Vagina (tissue), 2 donors: ENCODE measurements at regions not wholly inside any gene's neighbourhood (a gene's known extent, or its start where the extent isn't known, plus 50 kb on each side); places are given as distances from the start of the nearest gene placed in this dataset.

Source experiments
- DNase-seq, 2 donors: peaks; one replicate each; pipeline ENCODE4 v3.0.0-alpha.2; 2017; ENCODE audit errors: extremely low spot score in 2 of 2
- H3K27ac ChIP-seq: fragments of 200-600 bp; sonication (generic); one replicate; pipeline ENCODE4 v1.5.1; 2019
- H3K27me3 ChIP-seq: fragments of 200-600 bp; sonication (generic); one replicate; pipeline ENCODE4 v1.5.1; 2019
- H3K36me3 ChIP-seq, 2 donors: fragments of 200-600 bp; sonication (generic); one replicate each; pipeline ENCODE4 v1.5.1; 2017 to 2019
- H3K4me1 ChIP-seq: fragments of 200-600 bp; sonication (generic); one replicate; pipeline ENCODE4 v1.5.1; 2019
- H3K4me3 ChIP-seq, 2 donors: fragments of 200-600 bp; sonication (generic); 1 replicate in 1 of 2; 2 replicates in 1 of 2; pipeline ENCODE4 v1.5.1; 2016 to 2019
- H3K9me3 ChIP-seq: fragments of 200-600 bp; sonication (generic); one replicate; pipeline ENCODE4 v1.5.1; 2019
- POLR2A ChIP-seq, 2 donors: fragments of 450-650 bp; IDR thresholded peaks; one replicate each; pipeline ENCODE4 v1.6.1; 2017; ENCODE audit warnings: antibody characterized with exemption in 2 of 2, mild to moderate bottlenecking in 2 of 2, moderate library complexity in 2 of 2
- POLR2AphosphoS5 ChIP-seq, 2 donors: sonication (generic); formaldehyde crosslinking; IDR thresholded peaks; one replicate each; pipeline ENCODE4 v1.9.0; 2017; ENCODE audit warnings: antibody characterized with exemption in 2 of 2, mild to moderate bottlenecking in 2 of 2, low read depth in 1 of 2; ENCODE audit not compliant: insufficient read depth in 1 of 2
- intact Hi-C: fragments of 100-400 bp; cut with DNase I; formaldehyde crosslinking; loops from one replicate; pipeline ENCODE4 v1.15.1; 2023
- TF ChIP-seq, protein P1 (sequence below), 3 experiments: fragments of 450-650 bp in 2 of 3; fragments of 200-600 bp in 1 of 3; sonication (generic) in 1 of 3; IDR thresholded peaks; one replicate each; pipeline ENCODE4 v1.5.1; 2017 to 2019; ENCODE audit warnings: antibody characterized with exemption in 3 of 3, mild to moderate bottlenecking in 2 of 3, moderate library complexity in 2 of 3

DNA sequence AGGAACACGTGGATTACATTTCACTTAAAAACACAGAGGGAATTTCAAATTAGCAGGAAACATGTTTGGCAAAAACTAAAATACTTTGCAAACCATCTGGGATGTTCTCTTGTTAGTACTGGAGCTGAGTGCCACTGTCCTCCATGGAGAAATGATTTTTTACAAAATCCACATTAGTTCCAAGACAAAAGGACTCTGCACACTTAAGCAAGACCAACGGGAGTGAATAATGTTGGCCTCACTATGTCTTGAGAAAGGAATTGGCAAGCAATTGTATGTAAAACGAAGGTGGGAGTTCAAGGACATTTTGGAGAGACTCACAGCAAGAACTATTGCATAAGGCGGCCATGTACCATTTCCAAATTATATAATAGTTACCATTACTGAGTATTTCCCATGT is 547.5 kb downstream of the EBF1 start:
- Histone ChIP-seq H3K4me1 (peaks cover 10% of the 10 kb centered on the region), H3K9me3 (no peaks in the 10 kb centered on the region), H3K36me3 (no peaks in the 10 kb centered on the region), H3K27ac (no peak overlapping the region), H3K27me3 (no peaks in the 10 kb centered on the region), H3K4me3 (no peak overlapping the region)
- no peak for TF ChIP-seq POLR2AphosphoS5 (IDR thresholded peaks at IDR 0.05; ENCODE audit: insufficient read depth in 1 of 2, low read depth in 1 of 2)
- TF ChIP-seq, protein P1, sequence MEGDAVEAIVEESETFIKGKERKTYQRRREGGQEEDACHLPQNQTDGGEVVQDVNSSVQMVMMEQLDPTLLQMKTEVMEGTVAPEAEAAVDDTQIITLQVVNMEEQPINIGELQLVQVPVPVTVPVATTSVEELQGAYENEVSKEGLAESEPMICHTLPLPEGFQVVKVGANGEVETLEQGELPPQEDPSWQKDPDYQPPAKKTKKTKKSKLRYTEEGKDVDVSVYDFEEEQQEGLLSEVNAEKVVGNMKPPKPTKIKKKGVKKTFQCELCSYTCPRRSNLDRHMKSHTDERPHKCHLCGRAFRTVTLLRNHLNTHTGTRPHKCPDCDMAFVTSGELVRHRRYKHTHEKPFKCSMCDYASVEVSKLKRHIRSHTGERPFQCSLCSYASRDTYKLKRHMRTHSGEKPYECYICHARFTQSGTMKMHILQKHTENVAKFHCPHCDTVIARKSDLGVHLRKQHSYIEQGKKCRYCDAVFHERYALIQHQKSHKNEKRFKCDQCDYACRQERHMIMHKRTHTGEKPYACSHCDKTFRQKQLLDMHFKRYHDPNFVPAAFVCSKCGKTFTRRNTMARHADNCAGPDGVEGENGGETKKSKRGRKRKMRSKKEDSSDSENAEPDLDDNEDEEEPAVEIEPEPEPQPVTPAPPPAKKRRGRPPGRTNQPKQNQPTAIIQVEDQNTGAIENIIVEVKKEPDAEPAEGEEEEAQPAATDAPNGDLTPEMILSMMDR (IDR thresholded peaks at IDR 0.05): no peak
- no peak for TF ChIP-seq POLR2A (IDR thresholded peaks at IDR 0.05)
- intact Hi-C loops: no loop called here
- DNase-seq: no peak

DNA sequence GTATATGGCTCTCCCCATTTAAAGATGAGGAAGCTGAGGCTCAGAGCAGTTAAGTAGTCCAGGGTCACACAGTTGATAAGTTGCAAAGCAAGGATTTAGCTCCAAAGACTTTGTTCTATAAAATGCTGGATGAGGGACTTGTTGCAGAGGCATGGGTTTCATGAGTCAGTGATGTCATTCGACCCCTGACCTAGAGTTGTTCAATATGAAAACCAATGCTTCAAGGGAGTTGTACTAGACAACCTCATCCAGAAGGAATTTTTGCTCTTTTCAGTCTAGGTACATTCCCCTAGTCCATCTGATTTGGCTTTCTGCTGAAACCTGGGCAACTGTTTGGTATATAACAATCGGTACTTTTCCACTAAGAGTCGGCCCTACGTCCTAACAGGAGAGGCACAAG is 550.4 kb downstream of the EBF1 start:
- intact Hi-C loops: no loop called here
- TF ChIP-seq POLR2A (IDR thresholded peaks at IDR 0.05) (no peak), POLR2AphosphoS5 (IDR thresholded peaks at IDR 0.05; ENCODE audit: insufficient read depth in 1 of 2, low read depth in 1 of 2) (no peak)
- TF ChIP-seq, protein P1 (IDR thresholded peaks at IDR 0.05): no peak
- H3K4me3 ChIP-seq: no peak overlapping the region
- H3K36me3 ChIP-seq: no peaks in the 10 kb centered on the region
- H3K4me1 ChIP-seq: peaks cover 10% of the 10 kb centered on the region
- DNase-seq: no peak
- H3K27ac ChIP-seq: no peak overlapping the region
- H3K27me3 ChIP-seq: no peaks in the 10 kb centered on the region
- H3K9me3 ChIP-seq: no peaks in the 10 kb centered on the region

DNA sequence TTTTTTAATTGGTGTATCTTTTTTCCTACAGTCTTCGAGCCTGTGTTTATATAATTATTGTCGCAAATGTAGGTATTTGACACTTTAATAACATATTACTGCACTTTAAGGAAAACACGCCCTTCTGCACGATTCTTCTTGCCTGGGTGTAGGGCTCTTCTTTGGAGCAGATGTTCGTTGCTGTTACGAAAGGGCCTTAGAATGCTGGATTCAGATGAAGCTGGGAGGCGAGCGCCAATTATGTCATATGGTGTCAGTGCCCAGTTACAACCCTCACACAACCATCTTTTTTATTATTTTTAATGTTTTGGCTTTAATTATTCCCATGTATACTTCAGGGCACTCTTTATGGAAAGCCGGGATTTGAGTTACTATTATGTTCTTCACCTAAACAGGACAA is 553.0 kb downstream of the EBF1 start:
- TF ChIP-seq POLR2A (IDR thresholded peaks at IDR 0.05) (no peak), POLR2AphosphoS5 (IDR thresholded peaks at IDR 0.05; ENCODE audit: insufficient read depth in 1 of 2, low read depth in 1 of 2) (no peak)
- TF ChIP-seq, protein P1 (IDR thresholded peaks at IDR 0.05): no peak
- Histone ChIP-seq H3K27me3 (no peaks in the 10 kb centered on the region), H3K4me3 (no peak overlapping the region), H3K9me3 (no peaks in the 10 kb centered on the region), H3K27ac (no peak overlapping the region), H3K36me3 (no peaks in the 10 kb centered on the region), H3K4me1 (no peaks in the 10 kb centered on the region)
- DNase-seq: no peak
- intact Hi-C loops: no loop called here

DNA sequence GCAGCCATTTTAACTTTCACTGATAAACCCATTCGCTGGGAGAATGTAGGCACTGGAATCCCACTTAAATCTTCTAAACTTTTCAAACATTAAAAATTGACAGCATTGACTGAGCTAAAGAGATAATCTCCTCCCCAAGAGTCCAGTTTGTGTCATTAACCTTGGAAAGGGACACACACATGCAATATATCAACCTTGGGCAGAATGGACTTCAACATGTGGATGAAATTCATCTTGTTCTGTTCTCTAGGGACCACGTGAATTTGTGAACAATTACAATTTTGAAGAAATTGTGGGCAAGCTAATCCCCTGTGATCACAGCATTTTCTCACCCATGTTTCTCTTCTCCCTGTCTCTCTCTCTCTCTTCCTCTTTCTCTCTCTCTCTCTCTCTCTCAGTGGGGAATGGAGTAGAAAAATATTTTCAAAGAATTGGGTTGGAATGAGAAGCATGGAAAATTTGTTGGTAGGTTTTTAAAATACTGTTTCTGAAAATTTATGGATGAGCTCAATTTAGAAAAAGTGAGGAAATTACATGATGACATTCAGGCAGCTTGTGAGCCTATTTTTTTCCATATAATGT is 553.7 kb downstream of the EBF1 start:
- no peaks in the 10 kb centered on the region for H3K36me3 ChIP-seq

More for the DNA sequence above, 553.7 kb downstream of the EBF1 start:
- Histone ChIP-seq H3K27me3 (no peaks in the 10 kb centered on the region), H3K9me3 (no peaks in the 10 kb centered on the region), H3K4me1 (no peaks in the 10 kb centered on the region), H3K4me3 (no peak overlapping the region), H3K27ac (no peak overlapping the region)
- intact Hi-C loops: no loop called here
- DNase-seq: no peak
- TF ChIP-seq POLR2AphosphoS5 (IDR thresholded peaks at IDR 0.05; ENCODE audit: insufficient read depth in 1 of 2, low read depth in 1 of 2) (no peak), POLR2A (IDR thresholded peaks at IDR 0.05) (no peak)
- TF ChIP-seq, protein P1 (IDR thresholded peaks at IDR 0.05): no peak
